Esophagus muscularis mucosa (tissue), 4 donors: ENCODE measurements at regions not wholly inside any gene's neighbourhood (a gene's known extent, or its start where the extent isn't known, plus 50 kb on each side); places are given as distances from the start of the nearest gene placed in this dataset.

ENCODE experiments used
- DNase-seq: peaks from one replicate; pipeline ENCODE4 v3.0.0-alpha.2; 2017; ENCODE audit errors: extremely low spot score
- H3K27ac ChIP-seq, 4 donors: fragments of 200-600 bp; sonication (generic); replicated peaks in 1 of 4; 1 replicate in 3 of 4; 2 replicates in 1 of 4; pipeline ENCODE4 v1.5.1; 2016 to 2019; ENCODE audit warnings: mild to moderate bottlenecking in 1 of 4
- H3K27me3 ChIP-seq, 4 donors: fragments of 200-600 bp; sonication (generic); one replicate each; pipeline versions ENCODE4 v1.5.1 to v1.6.0; 2016 to 2019
- H3K36me3 ChIP-seq, 4 donors: fragments of 200-600 bp; sonication (generic); one replicate each; pipeline ENCODE4 v1.5.1; 2016 to 2019
- H3K4me1 ChIP-seq, 4 donors: fragments of 200-600 bp; sonication (generic); one replicate each; pipeline ENCODE4 v1.5.1; 2016 to 2019
- H3K4me3 ChIP-seq, 4 donors: fragments of 200-600 bp; sonication (generic); 1 replicate in 2 of 4; 2 replicates in 2 of 4; pipeline ENCODE4 v1.5.1; 2016 to 2019; ENCODE audit warnings: mild to moderate bottlenecking in 4 of 4, moderate library complexity in 1 of 4
- H3K9me3 ChIP-seq, 4 donors: fragments of 200-600 bp; sonication (generic); 1 replicate in 3 of 4; 2 replicates in 1 of 4; pipeline ENCODE4 v1.5.1; 2016 to 2019
- EP300 ChIP-seq: sonication (generic); formaldehyde crosslinking; IDR thresholded peaks from one replicate; pipeline ENCODE4 v1.6.1; 2017; ENCODE audit warnings: antibody characterized with exemption
- POLR2A ChIP-seq: fragments of 450-650 bp; IDR thresholded peaks from one replicate; pipeline ENCODE4 v1.6.1; 2017; ENCODE audit warnings: antibody characterized with exemption, moderate library complexity, mild to moderate bottlenecking, low read depth
- POLR2AphosphoS5 ChIP-seq, 2 donors: sonication (generic); formaldehyde crosslinking; IDR thresholded peaks; one replicate each; pipeline ENCODE4 v1.6.1; 2017; ENCODE audit warnings: antibody characterized with exemption in 2 of 2
- WGBS: methylation state at CpG from one replicate; pipeline ENCODE4 v1.1.5; 2018; 5-methylcytosine and 5-hydroxymethylcytosine counted together
- intact Hi-C: fragments of 100-400 bp; cut with DNase I; formaldehyde crosslinking; loops from one replicate; pipeline ENCODE4 v1.15.1; 2023
- TF ChIP-seq, protein P1 (sequence below), 3 experiments: fragments of 200-600 bp in 2 of 3; fragments of 450-650 bp in 1 of 3; sonication (generic) in 2 of 3; IDR thresholded peaks; one replicate each; pipeline ENCODE4 v1.5.1; 2017 to 2019; ENCODE audit warnings: antibody characterized with exemption in 3 of 3, mild to moderate bottlenecking in 2 of 3, moderate library complexity in 1 of 3

DNA sequence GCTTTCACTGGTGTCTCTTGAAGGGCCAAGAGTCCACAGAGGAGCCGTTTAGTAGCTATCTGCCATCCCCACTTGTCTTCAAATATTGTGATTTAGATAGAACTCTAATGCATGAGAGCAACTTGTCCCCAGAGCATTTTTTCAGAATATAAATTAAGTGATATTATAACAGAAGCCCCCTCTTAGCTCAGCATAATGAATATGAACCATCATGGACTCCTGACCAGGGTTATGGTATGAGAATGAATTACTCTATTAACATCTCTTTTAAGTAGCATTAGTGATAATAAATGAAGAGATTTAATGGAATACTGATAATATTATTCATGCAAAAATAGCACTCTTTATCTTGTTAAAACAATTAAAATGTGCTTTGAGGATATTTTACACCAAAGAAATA is 709.6 kb downstream of the GALR1 start:
- Histone ChIP-seq H3K4me1 (no peaks in the 10 kb centered on the region), H3K4me3 (no peak overlapping the region), H3K27ac (no peak overlapping the region), H3K9me3 (no peaks in the 10 kb centered on the region), H3K27me3 (no peaks in the 10 kb centered on the region), H3K36me3 (no peaks in the 10 kb centered on the region)
- 83% methylated on average over 1 of the region's 1 CpG for WGBS
- intact Hi-C loops: no loop called here
- no peak for DNase-seq
- TF ChIP-seq POLR2AphosphoS5 (IDR thresholded peaks at IDR 0.05) (no peak), POLR2A (no peak), EP300 (no peak)
- TF ChIP-seq, protein P1, sequence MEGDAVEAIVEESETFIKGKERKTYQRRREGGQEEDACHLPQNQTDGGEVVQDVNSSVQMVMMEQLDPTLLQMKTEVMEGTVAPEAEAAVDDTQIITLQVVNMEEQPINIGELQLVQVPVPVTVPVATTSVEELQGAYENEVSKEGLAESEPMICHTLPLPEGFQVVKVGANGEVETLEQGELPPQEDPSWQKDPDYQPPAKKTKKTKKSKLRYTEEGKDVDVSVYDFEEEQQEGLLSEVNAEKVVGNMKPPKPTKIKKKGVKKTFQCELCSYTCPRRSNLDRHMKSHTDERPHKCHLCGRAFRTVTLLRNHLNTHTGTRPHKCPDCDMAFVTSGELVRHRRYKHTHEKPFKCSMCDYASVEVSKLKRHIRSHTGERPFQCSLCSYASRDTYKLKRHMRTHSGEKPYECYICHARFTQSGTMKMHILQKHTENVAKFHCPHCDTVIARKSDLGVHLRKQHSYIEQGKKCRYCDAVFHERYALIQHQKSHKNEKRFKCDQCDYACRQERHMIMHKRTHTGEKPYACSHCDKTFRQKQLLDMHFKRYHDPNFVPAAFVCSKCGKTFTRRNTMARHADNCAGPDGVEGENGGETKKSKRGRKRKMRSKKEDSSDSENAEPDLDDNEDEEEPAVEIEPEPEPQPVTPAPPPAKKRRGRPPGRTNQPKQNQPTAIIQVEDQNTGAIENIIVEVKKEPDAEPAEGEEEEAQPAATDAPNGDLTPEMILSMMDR (IDR thresholded peaks at IDR 0.05): no peak

DNA sequence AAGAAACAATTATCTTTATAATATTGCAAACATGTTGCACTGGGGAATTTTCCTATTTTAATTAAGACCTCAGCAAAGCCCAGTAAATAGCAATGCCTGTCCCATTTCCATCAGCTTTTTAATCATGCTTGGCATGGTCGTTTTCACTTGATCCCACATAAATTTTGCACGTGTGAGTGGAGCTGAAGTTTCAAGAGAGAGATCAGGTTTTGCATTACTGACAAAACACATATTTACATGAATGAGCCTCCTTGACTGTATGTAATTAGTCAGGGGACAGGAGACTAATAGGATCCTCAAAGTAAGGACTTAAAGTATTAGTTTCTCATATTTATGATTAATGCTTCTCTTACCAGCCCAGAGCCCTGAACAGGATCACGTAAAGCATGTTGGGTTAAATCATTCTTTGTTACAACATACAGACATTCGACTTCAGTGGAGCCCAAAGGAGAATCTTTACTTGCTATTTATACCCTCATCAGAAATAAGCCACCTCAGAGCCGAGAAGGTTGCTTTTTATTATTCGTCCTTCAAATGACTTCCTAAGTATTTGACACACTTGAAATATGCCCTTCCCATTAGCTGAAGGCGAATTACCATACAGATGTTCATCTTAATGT is 711.3 kb downstream of the GALR1 start:
- no peaks in the 10 kb centered on the region for H3K36me3 ChIP-seq
- H3K4me1 ChIP-seq: no peaks in the 10 kb centered on the region
- H3K27me3 ChIP-seq: no peaks in the 10 kb centered on the region
- peak; percentile 47 for DNase-seq
- no peak overlapping the region for H3K27ac ChIP-seq
- intact Hi-C loops: no loop called here
- H3K9me3 ChIP-seq: peaks cover 0 to 8% (median 0%) of the 10 kb centered on the region in 4 donors
- WGBS: 67% methylated on average over 7 of the region's 7 CpGs
- TF ChIP-seq EP300: no peak
- TF ChIP-seq POLR2A: no peak
- TF ChIP-seq, protein P1 (IDR thresholded peaks at IDR 0.05): no peak
- no peak for TF ChIP-seq POLR2AphosphoS5 (IDR thresholded peaks at IDR 0.05)
- no peak overlapping the region for H3K4me3 ChIP-seq

DNA sequence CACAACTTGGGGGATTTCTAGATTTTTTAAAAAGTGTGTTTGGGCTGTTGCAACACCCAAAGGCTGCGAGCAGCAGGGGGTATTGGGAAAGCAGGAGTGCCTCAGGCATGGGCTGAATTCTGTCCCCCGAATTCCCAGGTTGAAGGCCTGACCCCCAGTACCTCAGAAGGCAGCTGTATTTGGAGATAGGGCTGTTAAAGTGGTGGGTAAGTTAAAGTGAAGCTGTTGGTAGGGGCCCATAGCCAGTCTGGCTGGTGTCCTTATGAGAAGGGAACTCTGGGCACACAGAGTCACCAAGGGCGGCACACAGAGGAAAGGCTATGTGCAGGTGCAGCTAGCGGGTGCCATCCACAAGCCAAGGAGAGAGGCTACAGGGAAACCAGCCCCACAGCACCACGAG is 717.4 kb downstream of the GALR1 start:
- DNase-seq: peak; percentile 92
- H3K9me3 ChIP-seq: peaks cover 0 to 8% (median 0%) of the 10 kb centered on the region in 4 donors
- intact Hi-C loops: no loop called here
- TF ChIP-seq POLR2AphosphoS5 (IDR thresholded peaks at IDR 0.05) (no peak), EP300 (no peak), POLR2A (no peak)
- TF ChIP-seq, protein P1 (IDR thresholded peaks at IDR 0.05): no peak
- peaks cover 0 to 15% (median 0%) of the 10 kb centered on the region in 4 donors for H3K27me3 ChIP-seq
- no peaks in the 10 kb centered on the region for H3K4me1 ChIP-seq
- no peak overlapping the region for H3K4me3 ChIP-seq
- no peak overlapping the region for H3K27ac ChIP-seq
- WGBS: 78% methylated on average over 5 of the region's 5 CpGs
- no peaks in the 10 kb centered on the region for H3K36me3 ChIP-seq

DNA sequence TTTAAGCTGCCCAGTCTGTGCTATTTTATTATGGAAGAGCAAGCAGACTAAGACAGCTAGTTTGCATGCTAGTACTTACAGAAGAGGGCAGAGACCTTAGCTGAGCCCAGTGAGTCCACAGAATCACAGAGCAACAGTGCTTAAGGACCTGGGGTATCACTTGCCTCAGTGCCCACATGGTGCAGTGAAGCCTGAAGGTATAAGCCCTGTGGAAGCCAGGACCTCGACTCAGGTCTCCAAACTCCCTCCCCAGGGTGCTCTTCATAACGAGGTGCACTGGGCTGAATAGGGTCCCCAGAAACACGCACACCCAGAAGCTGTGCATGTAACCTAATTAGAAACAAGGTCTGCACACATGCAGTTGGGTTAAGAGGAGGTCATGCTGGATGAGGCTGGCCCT is 718.1 kb downstream of the GALR1 start:
- intact Hi-C loops: no loop called here
- DNase-seq: no peak
- Histone ChIP-seq H3K4me1 (no peaks in the 10 kb centered on the region), H3K27ac (no peak overlapping the region), H3K9me3 (peaks cover 0 to 8% (median 0%) of the 10 kb centered on the region in 4 donors), H3K27me3 (peaks cover 0 to 15% (median 0%) of the 10 kb centered on the region in 4 donors), H3K36me3 (no peaks in the 10 kb centered on the region), H3K4me3 (no peak overlapping the region)
- no peak for TF ChIP-seq POLR2AphosphoS5 (IDR thresholded peaks at IDR 0.05)
- TF ChIP-seq, protein P1 (IDR thresholded peaks at IDR 0.05): no peak
- no peak for TF ChIP-seq POLR2A
- 80% methylated on average over 2 of the region's 3 CpGs for WGBS

- H3K27ac ChIP-seq: no peak overlapping the region
- no peaks in the 10 kb centered on the region for H3K36me3 ChIP-seq
- H3K4me1 ChIP-seq: no peaks in the 10 kb centered on the region
- H3K4me3 ChIP-seq: no peak overlapping the region
- intact Hi-C loops: no loop called here
- TF ChIP-seq POLR2A: no peak
- no peak for TF ChIP-seq EP300
- TF ChIP-seq, protein P1 (IDR thresholded peaks at IDR 0.05): no peak
- no peak for TF ChIP-seq POLR2AphosphoS5 (IDR thresholded peaks at IDR 0.05)
- 70% methylated on average over 2 of the region's 2 CpGs for WGBS
- peaks cover 0 to 8% (median 0%) of the 10 kb centered on the region in 4 donors for H3K9me3 ChIP-seq
- peak; percentile 21 for DNase-seq
- H3K27me3 ChIP-seq: peaks cover 0 to 15% (median 0%) of the 10 kb centered on the region in 4 donors
Observed at GRCh38 chr18:77969972-77970371, 720.3 kb downstream of the GALR1 start.
